GM21528 (cell line): ENCODE measurements at regions not wholly inside any gene's neighbourhood (a gene's known extent, or its start where the extent isn't known, plus 50 kb on each side); places are given as distances from the start of the nearest gene placed in this dataset.
"Not testable (repeated sequence)": the region's sequence is repeated elsewhere in the genome, so short reads cannot be mapped to it uniquely, and the experiment has no call there.

Source experiments
- ATAC-seq: cut with Tn5 transposase; IDR thresholded peaks from one replicate; pipeline ENCODE4 v1.9.1; 2021; ENCODE audit warnings: mild to moderate bottlenecking, moderate library complexity; ENCODE audit not compliant: unreplicated experiment, low FRiP score

DNA sequence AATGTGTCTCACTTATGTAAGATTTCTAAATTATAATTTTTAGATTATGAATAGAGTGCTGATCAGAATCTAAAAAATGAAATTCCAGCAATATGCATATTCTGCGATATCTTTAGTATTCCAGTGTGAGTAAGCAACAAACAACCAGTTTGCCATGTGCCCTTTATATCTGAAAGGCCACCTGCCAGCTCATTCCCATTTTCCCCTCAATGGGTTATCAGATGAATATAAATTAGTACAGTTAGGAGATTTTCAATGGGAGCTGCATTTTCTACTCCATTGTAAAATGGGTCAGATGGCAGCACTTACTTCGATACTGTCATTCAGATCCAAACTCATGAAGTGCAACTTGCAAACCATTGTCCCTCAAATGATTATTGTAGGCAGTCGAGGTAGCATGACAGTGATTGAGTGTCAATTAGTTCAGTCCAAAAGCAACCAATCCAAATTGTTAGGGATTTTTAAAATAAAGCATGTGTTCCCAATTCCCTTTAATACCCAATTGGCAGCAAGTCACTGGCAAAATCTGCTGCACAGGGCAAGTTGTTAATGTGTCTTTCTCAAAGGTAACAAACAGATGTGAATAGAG, 680.3 kb downstream of the LRRIQ3 start:
- no peak for ATAC-seq

DNA sequence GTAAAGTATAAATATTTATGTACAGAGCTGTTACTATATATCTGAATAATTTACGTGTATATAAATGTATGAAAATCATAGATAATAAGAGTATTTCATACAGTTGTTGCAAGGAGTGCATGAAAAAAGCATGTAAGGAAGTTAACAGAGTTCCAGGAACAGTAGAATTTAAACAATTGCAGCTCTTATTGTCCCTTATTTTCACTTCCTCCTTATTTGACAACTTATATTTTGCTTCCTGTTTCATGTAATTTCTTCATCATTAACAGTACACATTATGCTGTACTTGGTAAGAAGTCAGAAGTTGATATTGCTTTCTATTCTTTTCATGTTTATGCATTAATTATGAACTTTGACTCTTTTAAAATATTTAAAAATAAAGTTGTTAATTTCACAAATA, 681.5 kb downstream of the LRRIQ3 start:
- ATAC-seq = no peak

DNA sequence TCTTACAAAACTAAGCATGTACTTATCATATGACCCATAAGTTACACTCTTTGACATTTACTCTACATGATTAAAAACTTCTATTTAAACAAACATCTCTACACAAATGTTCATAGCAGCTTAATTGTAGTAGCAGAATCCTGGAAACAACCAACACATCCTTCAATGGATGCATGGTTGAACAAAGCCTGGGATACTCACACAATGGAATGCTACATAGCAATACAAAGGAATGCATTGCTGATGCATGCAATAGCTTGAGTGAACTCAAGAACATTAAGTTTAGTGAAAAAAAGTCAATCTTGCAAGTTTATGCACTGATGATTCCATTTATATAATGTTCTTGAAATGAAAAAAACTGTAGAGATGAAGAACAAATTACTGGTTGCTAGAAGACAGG, 686.9 kb downstream of the LRRIQ3 start:
- no peak for ATAC-seq

DNA sequence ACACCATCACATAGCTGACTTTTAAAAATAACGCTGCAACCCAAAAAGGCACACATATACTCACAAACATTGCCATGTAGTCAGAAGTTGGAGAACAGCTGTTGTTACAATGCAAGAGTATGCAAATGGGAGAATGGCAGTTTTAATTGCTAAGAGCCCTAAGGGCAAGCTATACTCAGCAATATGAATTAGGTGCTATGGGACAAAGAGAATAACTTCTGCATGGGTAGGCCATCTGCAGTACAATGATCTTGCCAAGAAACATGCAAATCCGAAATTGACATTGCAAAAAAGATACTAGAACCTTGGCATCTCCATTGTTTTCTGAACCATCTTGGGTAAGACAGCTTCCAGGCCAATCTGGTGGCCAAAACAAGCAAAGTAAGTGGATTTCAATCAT, 697.8 kb downstream of the LRRIQ3 start:
- no peak for ATAC-seq

DNA sequence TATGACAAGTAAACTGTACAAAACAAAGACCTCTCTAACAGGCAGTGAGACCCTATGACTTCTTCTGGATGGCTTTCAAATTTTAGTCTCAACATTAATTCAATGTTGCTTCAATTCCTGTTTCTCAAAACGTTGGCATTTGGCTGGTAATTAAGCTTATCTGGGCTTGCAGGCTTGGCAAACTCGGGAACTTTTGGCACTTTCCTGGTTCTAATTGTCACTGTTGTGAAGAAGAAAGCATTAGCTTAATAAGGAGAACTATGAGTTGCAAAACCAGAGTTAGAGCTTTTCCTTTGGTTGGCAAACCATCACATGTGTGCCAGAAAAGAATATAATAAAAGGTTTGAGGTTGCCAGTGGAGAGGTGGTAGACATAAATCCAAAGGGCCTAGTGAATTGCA, 698.3 kb downstream of the LRRIQ3 start:
- ATAC-seq = no peak

DNA sequence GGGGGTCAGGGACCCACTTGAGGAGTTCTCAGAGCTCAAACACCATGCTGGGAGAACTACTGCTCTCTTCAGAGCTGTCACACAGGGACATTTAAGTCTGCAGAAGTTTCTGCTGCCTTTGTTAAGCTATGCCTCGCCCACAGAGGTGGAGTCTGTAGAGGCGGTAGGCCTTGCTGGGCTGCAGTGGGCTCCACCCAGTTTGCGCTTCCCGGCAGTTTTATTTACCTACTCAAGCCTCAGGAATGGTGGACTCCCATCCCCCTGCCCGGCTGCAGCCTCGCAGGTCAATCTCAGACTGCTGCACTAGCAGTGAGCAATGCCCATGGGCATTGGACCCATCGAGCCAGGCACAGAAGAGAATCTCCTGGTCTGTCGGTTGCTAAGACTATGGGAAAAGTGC, 706.4 kb downstream of the LRRIQ3 start:
- no peak for ATAC-seq

DNA sequence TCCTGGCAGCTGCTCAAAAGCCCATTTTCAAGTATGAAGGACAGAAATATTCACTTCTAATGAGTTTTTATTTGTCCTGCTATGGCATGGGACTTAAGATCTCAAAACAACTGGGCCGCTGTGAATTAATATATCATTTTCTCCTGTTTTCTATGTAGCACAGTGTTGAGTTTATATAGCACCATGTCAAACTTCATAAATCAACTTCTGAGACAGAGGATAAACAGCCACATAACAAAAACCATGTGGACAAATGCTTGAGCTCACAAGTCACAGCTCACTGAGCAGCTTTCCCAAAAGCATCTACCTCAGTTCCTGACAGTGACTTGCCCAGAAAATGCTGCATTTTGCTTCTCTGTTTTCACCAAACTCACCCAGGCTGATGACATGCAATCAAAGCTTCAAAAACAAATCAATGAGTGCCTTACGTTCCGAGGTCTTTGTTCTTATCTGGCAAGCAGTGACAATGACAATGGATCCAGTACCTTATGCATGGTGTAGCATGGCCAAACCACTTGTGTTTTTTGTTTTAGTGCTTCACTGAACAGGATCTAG, 722.6 kb downstream of the LRRIQ3 start:
- ATAC-seq = no peak

DNA sequence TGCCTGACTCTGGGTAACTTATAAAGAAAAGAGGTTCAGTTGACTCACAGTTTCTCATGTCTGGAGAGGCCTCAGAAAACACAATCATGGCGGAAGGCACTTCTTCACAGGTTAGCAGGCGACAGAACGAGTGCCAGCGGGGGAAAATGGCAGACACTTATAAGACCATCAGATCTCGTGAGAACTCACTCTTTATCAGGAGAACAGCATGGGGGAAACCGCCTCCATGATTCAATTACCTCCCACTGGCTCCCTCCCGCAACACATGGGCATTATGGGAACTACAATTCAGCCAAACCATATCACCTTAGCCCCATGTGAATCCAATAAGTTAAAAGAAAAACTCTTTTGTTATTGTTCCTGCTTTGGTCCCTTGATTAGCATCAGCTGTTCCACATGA, 725.2 kb downstream of the LRRIQ3 start:
- ATAC-seq = no peak

DNA sequence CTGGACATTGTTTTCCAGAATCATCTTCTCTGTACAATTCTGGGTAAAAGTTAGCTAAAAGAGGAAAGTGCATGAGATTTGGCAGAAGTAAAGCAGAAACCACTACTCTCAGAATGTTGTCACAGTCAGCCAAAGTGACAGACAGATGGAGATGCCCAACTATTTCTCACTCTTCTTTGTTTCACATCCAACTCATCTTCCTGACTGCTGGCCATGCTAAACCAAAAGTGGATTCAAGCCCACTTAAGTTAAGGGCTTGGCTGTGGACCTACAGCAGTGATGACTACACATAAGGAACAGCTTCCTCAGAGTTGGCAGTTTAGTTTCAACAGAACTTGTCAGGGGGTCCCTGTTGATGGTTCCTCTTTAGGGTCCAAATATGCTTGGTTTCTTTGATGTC, 730.2 kb downstream of the LRRIQ3 start:
- no peak for ATAC-seq

DNA sequence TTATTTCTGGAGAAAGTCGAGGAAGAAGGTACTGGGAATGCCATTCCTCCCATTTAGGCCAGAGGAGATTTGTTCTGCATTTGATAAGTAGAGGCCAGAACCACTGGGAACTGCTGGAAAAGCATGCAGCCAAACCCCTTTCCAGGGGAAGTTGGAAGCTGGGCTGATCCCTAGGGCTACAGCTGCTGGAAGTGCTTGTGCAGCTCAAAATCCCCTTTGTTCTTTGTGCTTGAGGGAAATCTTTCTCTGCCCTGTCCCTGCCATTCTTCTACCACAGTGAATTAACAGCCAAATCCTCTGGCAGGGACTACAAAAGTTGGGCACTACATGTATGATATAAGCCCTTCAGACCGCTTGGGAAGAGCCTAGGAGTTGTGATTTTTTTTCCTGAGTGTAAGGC, 734.1 kb downstream of the LRRIQ3 start:
- ATAC-seq = no peak

DNA sequence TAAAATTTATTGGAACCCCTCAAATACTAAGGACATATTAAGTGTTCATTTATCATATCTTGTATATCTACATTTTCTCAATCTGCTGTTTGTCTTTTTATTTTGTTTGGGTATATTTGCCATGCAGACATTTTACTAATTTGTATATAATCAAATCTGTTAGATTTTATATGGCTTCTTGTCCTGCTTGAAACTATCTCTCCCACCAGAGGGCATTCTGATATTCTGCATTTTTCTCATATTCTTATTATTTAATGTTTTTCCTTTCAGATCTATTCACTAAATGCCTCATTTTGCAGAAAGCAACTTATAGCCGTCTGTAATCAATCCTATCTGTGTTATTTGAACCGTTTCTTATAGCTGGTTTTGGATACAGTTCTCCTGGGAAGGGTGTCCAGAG, 745.5 kb downstream of the LRRIQ3 start:
- no peak for ATAC-seq

DNA sequence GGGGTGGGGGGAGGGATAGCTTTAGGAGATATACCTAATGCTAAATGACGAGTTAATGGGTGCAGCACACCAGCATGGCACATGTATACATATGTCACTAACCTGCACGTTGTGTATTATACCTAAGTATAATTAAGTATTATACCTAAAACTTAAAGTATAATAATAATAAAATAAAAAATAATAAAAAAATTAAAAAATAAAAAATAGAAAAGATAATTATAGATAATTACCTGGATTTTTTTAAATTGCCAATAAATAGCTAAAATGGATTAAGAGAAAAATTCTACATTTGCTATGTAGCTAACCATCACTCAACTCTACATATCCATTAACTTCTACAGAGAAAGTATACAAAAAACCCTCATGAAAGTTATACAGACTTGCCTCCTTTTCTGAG, 747.3 kb downstream of the LRRIQ3 start:
- not testable (repeated sequence) for ATAC-seq

DNA sequence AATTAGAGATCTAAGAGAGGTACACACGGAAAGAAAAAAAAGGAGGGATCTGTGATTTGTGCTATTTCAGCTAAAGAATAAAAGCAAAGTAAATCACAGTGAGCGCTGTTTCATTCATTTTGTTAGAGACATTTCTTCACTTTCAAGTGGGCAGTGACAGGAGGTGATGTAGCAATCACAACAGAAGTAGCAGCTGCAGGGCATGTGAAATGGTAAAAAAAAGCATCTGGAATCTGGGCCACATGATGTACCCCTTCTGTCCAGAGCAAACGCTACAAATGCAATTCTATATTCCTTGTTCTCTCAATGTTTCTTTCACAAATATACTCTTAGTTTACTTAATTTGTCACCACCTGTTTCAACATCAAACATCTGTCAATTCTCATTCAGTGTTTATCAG, 786.5 kb downstream of the LRRIQ3 start:
- no peak for ATAC-seq

DNA sequence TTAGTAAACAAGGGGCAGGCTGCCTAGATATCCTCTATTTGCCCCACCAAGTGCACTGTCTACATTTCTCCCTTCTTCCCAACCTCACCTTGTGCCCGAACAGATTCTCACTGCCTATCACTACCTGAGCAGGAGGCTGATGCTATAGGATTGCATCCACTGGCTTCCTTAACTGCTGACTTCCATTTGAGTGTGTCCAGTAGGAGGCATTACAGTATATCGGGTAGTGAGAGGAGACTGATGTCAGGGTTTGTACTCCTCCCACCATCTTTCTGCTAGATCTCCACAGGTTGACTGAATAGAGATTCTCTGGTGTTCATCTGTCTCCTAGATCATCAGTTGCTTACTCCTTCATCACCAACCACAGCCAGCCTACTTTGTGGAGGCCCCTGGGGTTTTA, 796.3 kb downstream of the LRRIQ3 start:
- ATAC-seq = no peak

DNA sequence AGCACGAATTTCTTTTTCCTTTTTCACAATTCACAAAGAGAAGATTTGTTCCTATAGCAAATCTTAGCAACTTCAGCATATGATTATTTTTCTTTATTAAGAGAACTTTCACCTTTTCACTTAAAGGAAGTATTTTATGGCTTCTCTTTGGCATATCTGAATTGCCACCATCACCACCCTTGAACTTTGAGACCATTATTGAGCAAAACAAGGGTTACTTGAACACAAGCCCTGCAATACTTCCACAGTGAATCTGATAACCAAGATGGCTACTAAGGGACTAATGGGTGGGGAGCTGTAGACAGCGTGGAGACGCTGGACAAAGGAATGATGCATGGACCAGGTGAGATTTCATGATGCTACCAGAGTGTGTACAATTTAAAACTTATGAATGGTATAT, 815.0 kb downstream of the LRRIQ3 start:
- no peak for ATAC-seq

DNA sequence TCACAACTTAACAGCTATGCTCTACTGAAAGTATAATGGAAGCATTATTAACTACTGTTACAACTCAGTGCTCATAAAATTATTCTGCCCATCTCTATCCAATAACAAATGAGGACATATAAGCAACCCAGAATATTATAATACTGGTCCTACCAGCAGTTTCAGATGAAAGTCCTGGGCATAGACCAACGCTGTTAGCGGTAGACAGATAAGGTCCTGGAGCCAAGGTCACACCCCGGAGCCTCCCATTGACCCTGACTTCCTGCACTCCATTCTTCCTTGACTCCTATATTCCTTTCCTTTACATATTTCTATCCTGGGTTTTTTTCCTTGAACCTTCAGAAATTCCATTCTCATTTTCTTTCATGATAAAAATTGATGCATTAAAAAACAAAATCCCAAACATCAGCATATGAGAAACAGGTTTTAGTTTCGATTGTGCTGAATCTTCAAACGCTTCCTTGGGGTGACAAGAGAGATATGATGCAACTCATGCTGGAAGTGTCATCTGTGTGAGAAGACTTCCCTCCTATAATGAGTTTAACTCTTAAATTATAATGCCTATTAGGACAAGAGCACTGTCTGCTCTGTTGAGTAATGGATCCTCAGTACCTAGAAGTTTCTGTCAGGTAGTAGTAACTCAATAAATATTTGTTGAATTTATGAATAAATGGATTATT, 831.1 kb downstream of the LRRIQ3 start:
- ATAC-seq = no peak

DNA sequence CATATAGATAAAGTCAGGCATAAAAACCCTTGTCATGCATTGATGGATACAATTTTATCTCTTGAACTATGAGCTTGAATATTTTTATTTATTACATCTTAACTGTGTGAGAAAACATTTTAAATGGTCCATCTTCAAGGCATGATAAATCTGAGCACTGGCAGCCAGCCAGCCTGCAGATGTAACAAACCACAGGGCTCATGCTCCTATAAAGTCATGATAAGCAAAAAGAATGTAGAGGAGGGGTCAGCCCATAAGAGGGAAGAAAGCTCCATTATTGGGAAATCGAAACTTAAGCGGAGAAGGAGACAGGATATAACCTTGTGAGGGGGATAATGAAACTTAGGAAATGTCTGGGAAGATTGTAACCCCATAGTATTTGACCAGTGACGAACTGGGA, 839.0 kb downstream of the LRRIQ3 start:
- no peak for ATAC-seq

DNA sequence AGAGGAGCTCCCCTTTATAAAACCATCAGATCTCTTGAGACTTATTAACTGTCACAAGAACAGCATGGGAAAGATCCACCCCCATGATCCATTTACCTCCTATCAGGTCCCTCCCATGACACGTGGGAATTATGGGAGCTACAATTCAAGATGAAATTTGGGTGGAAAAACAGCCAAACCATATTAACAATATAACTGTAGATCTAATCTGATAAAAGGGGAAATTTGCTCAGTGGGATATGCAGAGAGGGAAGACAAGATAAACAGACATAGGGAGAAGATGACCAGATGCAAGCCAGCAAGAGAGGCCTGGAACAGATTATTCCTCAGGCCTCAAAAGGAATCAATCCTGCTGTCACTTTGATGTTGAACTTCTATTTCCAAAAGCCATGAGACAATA, 841.5 kb downstream of the LRRIQ3 start:
- ATAC-seq = no peak

DNA sequence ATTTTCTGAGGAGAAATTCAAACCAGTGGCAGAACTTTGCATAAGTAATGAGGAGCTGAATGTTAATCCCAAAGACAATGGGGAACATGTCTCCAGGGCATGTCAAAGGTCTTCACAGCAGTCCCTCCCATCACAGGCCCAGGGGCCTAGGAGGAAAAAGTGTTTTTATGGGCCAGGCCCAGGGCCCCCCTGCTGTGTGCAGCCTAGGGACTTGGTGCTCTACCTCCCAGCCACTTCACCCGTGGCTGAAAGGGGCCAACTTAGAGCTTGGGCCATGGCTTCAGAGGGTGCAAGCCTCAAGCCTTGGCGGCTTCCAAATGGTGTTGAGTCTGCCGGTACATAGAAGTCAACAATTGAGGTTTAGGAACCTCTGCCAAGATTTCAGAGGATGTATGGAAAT, 854.0 kb downstream of the LRRIQ3 start:
- no peak for ATAC-seq

DNA sequence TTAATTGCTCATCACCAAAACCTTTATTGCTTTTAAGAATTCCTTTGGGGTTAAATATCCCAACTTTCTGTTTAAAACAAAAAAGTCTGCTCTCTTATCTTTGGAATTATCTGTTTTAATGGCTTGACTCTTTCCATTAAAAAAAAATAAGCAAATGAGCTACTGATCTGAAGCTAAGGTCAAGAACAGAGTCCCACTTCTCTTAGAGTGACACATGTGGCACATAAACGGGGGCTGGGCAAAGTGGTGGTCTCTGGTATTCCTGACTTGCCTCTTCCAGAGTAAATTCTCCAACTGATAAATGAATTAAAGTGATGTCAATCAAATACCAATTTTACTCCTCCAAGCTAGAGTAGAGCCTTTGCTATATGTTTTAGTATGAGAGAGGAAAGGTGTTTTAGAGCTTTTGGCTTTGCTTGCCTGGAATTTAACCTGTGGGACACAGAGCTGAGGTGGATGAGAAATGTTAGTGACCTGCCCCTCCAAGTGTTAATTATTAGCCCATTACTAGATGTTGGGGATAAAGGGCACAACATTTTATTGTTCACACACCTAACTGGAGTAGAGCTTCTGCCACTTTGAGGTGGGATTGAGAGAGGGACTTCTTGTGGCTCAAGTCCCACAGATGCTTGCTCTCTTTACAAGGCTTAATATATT, 864.0 kb downstream of the LRRIQ3 start:
- no peak for ATAC-seq

DNA sequence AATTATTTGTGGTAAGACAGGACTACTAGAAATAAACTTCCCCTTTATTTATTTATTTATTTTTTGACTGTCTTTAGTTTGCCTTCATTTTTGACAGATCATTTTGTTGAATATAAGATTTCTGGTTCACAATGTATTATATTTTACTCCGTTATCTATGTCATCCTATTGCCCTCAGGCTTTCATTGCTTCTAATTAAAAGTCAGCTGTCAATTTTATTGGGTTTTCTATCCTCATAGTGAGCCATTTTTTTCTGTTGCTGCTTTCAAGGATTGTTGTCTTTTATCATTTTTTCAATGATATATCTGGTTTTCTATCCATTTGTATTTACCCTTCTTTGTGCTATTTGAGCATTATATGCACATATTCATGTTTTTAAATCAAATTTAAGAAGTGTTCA, 866.2 kb downstream of the LRRIQ3 start:
- ATAC-seq = no peak

DNA sequence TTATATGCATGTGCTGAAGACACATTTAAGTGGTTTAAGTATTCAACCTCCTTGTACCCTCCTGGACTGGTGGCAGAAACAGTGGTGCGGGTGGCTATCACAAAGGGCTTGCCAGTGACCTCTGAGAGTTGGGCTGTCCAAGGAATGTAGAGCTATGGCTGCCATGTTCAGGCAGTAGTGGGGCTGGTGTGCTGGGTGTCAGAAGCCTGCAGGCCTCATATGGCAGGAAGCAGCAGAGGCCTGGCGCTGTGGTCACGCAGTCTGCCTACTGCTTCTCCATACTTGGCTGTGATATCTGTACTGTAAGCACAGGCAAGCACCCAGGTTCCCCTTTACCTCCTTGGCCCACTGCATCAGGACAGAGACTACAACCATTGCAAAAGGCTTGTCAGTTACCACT, 870.0 kb downstream of the LRRIQ3 start:
- ATAC-seq = no peak
